SHP77 (cell line): ENCODE measurements at regions not wholly inside any gene's neighbourhood (a gene's known extent, or its start where the extent isn't known, plus 50 kb on each side); places are given as distances from the start of the nearest gene placed in this dataset.
"Not testable (repeated sequence)": the region's sequence is repeated elsewhere in the genome, so short reads cannot be mapped to it uniquely, and the experiment has no call there.

Experiments used
- DNase-seq, 2 experiments: peaks; one replicate each; lab custom pipeline; 2025; lab: John Stamatoyannopoulos, UW

- DNase-seq, result no peak
These were observed 62.3 kb upstream of the PAGE3 start for GRCh38 chrX:55326985-55327384.

DNA sequence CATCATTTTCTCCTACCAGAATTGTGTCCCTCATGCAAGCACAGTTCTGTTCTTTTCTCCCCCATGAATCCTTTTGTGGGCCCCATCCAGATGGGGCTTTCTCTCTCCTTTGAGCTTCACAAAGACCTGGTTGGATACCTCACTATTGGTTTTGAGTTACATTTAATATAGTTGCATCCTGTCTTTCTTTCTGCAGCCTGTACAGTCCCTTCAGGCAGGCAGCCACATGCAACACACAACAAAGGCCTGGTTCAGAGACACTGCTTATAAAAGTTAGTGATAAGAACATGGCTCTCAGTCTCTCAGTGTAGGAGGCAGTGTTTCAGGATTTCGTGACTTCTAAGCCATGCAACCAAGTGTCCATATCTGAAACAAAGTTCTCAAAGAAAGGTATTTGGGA lies 70.6 kb upstream of the PAGE3 start:
- no peak for DNase-seq

DNA sequence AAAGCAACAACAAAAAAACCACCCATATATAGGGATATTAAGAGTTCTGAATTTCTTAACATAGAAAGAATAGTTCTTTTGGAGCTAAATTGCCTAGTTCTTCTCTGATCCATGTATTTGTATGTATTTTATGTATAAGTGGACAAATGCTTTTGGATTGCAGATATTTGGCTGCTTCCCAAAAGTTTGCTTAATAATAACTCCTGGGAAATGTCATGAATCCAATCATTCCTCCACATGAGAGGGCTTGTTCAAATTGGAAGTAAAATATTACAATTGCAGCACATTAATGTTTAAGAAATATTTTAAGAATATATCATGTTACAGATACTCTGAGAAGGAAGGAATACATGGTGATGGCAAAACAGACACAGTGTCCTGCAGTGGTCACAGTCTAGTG lies 71.5 kb upstream of the PAGE3 start:
- no peak for DNase-seq

GRCh38 chrX:55340896-55341433 lies 76.2 kb upstream of the PAGE3 start:
- no peak for DNase-seq

- peak in 1 of 2 experiments; percentile 30 for DNase-seq
These were observed 78.1 kb upstream of the PAGE3 start for GRCh38 chrX:55342533-55343501.

- no peak for DNase-seq
These were observed 91.9 kb upstream of the PAGE3 start for GRCh38 chrX:55356609-55357008.

GRCh38 chrX:55357236-55357635 lies 92.5 kb upstream of the PAGE3 start:
- DNase-seq, result no peak

- DNase-seq, result no peak
These were observed 72.5 kb upstream of the MAGEH1 start for GRCh38 chrX:55379396-55379795.

DNA sequence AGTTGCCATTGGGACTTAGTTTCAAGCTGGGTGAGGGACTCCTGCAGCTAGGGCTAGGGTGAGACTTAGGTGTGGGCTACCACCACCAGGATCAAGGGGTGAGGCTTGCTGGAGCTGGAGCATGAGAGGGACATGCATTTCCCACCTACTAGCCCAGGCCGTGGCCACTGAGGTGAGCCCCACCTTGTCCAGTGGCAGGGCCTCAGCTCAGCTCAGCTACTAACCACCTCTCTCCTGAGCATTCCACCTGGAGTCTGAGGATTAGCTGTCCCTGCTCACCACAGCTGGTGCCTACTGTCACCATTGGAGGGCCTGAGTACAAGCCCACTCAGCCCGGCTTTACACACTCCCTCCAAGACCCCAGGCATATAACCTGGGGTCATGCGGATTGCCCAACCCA lies 62.6 kb upstream of the MAGEH1 start:
- no peak for DNase-seq

GRCh38 chrX:55396836-55397235 lies 55.1 kb upstream of the MAGEH1 start:
- not testable (repeated sequence) for DNase-seq
